ENCODE measurements at regions not wholly inside any gene's neighbourhood (a gene's known extent, or its start where the extent isn't known, plus 50 kb on each side); places are given as distances from the start of the nearest gene placed in this dataset.

DNA sequence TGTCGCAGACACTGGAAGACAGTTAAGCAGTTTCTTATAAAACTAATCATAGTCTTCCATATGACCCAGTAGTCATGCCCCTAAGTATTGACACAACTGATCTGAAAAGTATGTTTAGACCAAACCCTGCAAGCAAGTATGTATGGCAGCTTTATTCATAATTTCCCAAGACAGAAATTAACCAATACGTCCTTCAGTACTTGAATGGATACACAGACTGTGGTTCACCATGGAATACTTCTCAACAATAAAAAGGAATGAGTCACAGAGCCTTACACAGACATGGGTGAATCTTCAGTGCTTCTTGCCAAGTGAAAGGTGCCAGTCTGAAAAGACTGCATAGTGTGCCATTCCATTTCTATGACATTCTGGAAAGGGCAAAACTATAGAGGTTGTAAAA, 50.2 kb upstream of the AKR1E2 start:
- Histone ChIP-seq H3K36me3 (ENCODE audit: insufficient read depth, low read depth, low read length) (no peaks in the 10 kb centered on the region), H3K27ac (ENCODE audit: low read length) (no peak overlapping the region), H3K9me3 (ENCODE audit: insufficient read depth, low read depth, low read length) (no peaks in the 10 kb centered on the region), H3K9ac (ENCODE audit: low read depth, low read length) (no peak overlapping the region), H3K27me3 (ENCODE audit: insufficient read depth, low read length) (no peaks in the 10 kb centered on the region), H3K4me1 (ENCODE audit: insufficient read depth, low read length) (peaks cover 4% of the 10 kb centered on the region; the same call in 1 of the 2 replicates), H3K4me3 (ENCODE audit: low read length) (no peak overlapping the region)

DNA sequence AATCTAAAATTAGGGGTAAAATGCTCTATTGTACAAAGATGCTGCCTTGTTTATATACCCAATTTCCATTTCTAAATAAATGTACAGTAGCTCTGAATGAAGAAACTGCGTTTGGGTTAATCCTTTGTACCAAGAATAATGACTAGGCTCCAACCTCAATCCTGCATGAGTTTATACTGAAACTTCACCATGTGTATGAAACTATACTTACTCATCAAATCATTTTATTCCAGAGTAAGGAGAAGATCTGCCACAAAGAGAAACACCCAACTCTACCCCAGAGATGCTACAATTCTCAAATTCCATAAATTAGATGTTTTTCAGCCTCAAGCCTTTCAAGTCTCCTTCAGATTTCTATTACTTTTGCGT, 53.8 kb upstream of the AKR1E2 start:
- Histone ChIP-seq H3K9ac (ENCODE audit: low read depth, low read length) (no peak overlapping the region), H3K4me1 (ENCODE audit: insufficient read depth, low read length) (peaks cover 4% of the 10 kb centered on the region; the same call in 1 of the 2 replicates), H3K9me3 (ENCODE audit: insufficient read depth, low read depth, low read length) (no peaks in the 10 kb centered on the region), H3K4me3 (ENCODE audit: low read length) (no peak overlapping the region), H3K27ac (ENCODE audit: low read length) (no peak overlapping the region), H3K36me3 (ENCODE audit: insufficient read depth, low read depth, low read length) (no peaks in the 10 kb centered on the region), H3K27me3 (ENCODE audit: insufficient read depth, low read length) (no peaks in the 10 kb centered on the region)

DNA sequence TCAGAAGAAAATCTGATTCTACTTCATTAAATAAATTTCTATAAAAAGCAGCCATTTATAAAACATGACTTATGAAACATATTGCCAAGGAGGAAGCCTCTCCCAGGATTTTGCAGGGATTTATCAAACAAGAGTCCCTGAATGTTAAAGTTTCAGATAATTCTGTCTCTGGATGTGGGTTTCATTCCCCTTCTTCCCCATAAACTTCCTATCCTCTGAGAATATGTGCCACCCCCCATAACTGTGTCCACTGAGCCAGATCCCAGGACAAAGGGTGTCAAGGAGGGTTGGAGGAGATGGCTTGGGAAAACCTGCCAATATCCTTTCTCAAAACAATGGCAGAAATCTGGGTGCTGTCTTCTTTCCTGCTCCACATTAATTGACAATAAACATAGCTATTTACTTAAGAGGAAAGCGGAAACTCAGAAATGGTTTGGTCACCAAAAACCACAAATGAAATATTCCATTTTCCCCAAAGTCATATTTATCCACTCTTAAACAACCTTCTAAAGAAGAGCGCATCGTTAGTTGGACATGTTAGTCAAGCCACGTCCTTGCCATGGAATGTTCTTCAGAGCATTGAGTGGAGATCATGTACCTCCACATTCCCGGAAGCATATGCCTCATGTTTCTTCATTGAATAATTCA, 54.3 kb upstream of the AKR1E2 start:
- Histone ChIP-seq H3K27ac (ENCODE audit: low read length) (no peak overlapping the region), H3K36me3 (ENCODE audit: insufficient read depth, low read depth, low read length) (no peaks in the 10 kb centered on the region), H3K9me3 (ENCODE audit: insufficient read depth, low read depth, low read length) (no peaks in the 10 kb centered on the region), H3K27me3 (ENCODE audit: insufficient read depth, low read length) (no peaks in the 10 kb centered on the region), H3K4me1 (ENCODE audit: insufficient read depth, low read length) (peaks cover 4% of the 10 kb centered on the region; the same call in 1 of the 2 replicates), H3K4me3 (ENCODE audit: low read length) (no peak overlapping the region), H3K9ac (ENCODE audit: low read depth, low read length) (no peak overlapping the region)

DNA sequence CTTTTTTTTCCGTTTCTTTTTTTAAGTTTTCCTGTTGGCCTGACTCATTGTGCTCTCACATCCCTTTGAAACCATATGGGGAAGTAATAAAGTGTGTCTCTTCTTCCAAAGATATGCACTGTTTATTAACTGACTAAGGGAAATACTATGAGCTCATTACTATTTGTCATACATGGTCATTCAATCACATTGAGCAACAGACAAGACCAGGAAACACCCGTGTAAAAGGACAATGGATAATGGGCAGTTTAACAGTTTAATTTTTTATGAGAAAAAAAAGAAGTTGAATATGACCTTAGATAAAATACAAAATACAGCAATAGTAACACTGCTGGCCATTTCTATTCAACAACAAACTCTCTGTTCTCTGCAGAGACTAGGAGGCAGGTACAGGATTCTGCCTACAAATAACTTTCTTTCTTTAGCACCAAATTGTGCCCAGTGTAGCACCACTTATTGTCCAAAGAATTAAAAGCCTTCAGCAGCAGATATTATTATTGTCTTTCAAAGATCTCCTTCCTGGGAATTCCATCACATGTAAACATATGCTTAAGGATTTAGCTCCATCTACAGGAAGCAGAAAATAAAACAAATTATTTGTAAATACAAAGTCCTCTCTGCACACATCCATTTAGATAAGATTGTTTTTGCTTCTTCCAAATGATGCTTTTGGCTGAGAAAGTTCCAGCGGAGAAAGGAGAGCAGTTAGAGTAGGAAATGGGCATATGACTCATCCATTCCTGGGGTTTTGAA, 55.0 kb upstream of the AKR1E2 start:
- H3K27ac ChIP-seq (ENCODE audit: low read length) = no peak overlapping the region
- peaks cover 4% of the 10 kb centered on the region; the same call in 1 of the 2 replicates for H3K4me1 ChIP-seq (ENCODE audit: insufficient read depth, low read length)
- H3K36me3 ChIP-seq (ENCODE audit: insufficient read depth, low read depth, low read length) = no peaks in the 10 kb centered on the region
- no peak overlapping the region for H3K4me3 ChIP-seq (ENCODE audit: low read length)
- no peaks in the 10 kb centered on the region for H3K9me3 ChIP-seq (ENCODE audit: insufficient read depth, low read depth, low read length)
- no peaks in the 10 kb centered on the region for H3K27me3 ChIP-seq (ENCODE audit: insufficient read depth, low read length)
- no peak overlapping the region for H3K9ac ChIP-seq (ENCODE audit: low read depth, low read length)

DNA sequence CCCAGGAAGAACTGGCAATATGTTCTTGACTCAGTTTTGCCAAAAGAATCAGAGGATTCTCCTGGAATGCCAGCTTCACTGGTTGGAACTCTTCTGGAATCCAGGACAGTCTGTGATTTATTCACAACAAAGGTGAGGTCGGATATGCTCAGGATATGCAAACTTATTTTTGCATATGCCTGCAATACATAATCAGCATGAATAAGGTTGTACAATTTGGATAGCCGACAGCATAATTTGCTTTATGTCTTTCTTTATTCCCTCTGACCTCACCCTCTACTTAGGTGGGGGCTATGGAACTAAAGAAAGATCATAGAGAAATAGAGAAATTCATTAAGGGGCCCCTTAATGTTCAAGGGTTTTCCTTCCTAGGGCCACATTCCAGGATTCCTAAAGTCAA, 57.6 kb upstream of the AKR1E2 start:
- H3K9ac ChIP-seq (ENCODE audit: low read depth, low read length) = no peak overlapping the region
- no peak overlapping the region for H3K4me3 ChIP-seq (ENCODE audit: low read length)
- no peaks in the 10 kb centered on the region for H3K36me3 ChIP-seq (ENCODE audit: insufficient read depth, low read depth, low read length)
- H3K27me3 ChIP-seq (ENCODE audit: insufficient read depth, low read length) = no peaks in the 10 kb centered on the region
- peaks cover 4% of the 10 kb centered on the region; the same call in 1 of the 2 replicates for H3K4me1 ChIP-seq (ENCODE audit: insufficient read depth, low read length)
- no peaks in the 10 kb centered on the region for H3K9me3 ChIP-seq (ENCODE audit: insufficient read depth, low read depth, low read length)
- H3K27ac ChIP-seq (ENCODE audit: low read length) = no peak overlapping the region

DNA sequence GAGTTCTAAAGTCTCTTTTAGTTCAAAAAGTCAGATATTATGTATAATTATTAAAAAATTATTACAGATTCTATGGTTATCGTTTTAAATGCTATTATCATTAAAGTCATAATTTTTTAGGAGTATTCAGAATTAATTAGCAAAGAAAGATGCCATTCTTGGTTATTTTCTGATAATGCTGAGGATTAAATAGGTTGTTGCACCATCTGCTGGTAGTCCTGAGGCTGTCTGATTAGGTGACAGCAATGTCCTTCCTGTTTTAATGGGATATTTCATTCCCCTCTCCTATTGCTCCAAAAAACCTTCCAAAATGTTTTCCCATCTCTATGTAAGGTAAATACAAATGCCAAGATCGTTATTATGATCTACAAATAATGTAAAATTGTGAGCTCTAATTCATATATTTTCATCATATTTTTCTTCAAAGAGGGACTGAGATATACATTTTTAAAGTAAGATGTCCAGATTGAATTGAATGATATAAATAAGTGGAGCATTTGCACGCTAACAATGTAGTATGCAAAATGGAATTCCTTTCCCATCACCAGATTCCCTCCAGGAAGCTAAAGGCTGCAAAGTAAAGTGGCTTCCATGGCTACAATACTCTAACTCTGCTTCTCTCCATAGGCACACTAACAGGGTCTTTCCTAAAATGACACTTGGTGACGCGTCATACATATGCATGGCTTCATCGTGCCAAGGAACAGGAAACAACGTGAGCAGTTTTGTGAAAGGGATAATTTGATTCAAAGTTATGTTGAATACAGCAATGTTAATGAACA, 58.8 kb upstream of the AKR1E2 start:
- Histone ChIP-seq H3K4me3 (ENCODE audit: low read length) (no peak overlapping the region), H3K36me3 (ENCODE audit: insufficient read depth, low read depth, low read length) (no peaks in the 10 kb centered on the region), H3K9ac (ENCODE audit: low read depth, low read length) (no peak overlapping the region), H3K9me3 (ENCODE audit: insufficient read depth, low read depth, low read length) (no peaks in the 10 kb centered on the region), H3K27ac (ENCODE audit: low read length) (no peak overlapping the region), H3K4me1 (ENCODE audit: insufficient read depth, low read length) (peaks cover 4% of the 10 kb centered on the region; the same call in 1 of the 2 replicates), H3K27me3 (ENCODE audit: insufficient read depth, low read length) (no peaks in the 10 kb centered on the region)

DNA sequence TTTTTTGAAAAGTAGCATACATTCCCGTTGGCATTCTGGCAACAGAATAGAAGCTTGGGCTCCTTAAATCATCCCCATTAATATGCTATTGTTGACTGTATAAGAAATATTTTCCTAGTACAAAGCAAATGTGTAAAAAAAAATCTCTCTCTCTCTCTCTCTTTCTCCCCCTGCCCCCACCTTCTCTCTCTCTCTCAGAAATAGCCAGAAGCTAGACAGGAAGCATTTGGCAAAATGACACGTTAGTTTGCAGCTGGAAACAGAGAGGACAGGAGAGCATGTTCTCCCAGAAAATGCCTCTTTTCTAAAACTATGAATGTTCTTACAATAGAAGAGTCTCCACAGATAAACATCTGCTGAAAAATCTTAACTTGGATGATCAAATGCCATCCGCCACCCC, 59.6 kb upstream of the AKR1E2 start:
- Histone ChIP-seq H3K4me1 (ENCODE audit: insufficient read depth, low read length) (peaks cover 4% of the 10 kb centered on the region; the same call in 1 of the 2 replicates), H3K9me3 (ENCODE audit: insufficient read depth, low read depth, low read length) (no peaks in the 10 kb centered on the region), H3K36me3 (ENCODE audit: insufficient read depth, low read depth, low read length) (no peaks in the 10 kb centered on the region), H3K9ac (ENCODE audit: low read depth, low read length) (no peak overlapping the region), H3K4me3 (ENCODE audit: low read length) (no peak overlapping the region), H3K27ac (ENCODE audit: low read length) (no peak overlapping the region), H3K27me3 (ENCODE audit: insufficient read depth, low read length) (no peaks in the 10 kb centered on the region)

DNA sequence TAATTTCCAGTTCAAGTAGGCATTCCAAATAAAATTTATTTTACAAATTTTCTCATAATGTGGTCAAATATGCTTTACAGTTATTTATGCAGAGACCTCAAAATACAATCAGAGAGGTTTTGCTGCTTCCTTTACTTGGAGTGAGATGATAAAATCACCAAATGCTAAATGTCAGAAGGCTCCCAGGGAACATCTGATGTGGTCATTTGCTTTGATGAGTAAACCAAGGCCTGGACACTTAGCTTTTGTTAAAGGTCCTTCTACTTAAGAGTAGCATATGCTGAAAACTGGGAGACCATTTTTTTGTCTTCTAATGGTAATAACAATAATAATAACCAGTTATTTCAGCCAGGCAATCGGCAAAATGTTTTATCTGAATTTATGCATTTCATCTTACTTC, 60.6 kb upstream of the AKR1E2 start:
- H3K9ac ChIP-seq (ENCODE audit: low read depth, low read length) = no peak overlapping the region
- no peaks in the 10 kb centered on the region for H3K27me3 ChIP-seq (ENCODE audit: insufficient read depth, low read length)
- H3K4me1 ChIP-seq (ENCODE audit: insufficient read depth, low read length) = no peaks in the 10 kb centered on the region
- no peak overlapping the region for H3K4me3 ChIP-seq (ENCODE audit: low read length)
- no peaks in the 10 kb centered on the region for H3K9me3 ChIP-seq (ENCODE audit: insufficient read depth, low read depth, low read length)
- no peak overlapping the region for H3K27ac ChIP-seq (ENCODE audit: low read length)
- no peaks in the 10 kb centered on the region for H3K36me3 ChIP-seq (ENCODE audit: insufficient read depth, low read depth, low read length)

DNA sequence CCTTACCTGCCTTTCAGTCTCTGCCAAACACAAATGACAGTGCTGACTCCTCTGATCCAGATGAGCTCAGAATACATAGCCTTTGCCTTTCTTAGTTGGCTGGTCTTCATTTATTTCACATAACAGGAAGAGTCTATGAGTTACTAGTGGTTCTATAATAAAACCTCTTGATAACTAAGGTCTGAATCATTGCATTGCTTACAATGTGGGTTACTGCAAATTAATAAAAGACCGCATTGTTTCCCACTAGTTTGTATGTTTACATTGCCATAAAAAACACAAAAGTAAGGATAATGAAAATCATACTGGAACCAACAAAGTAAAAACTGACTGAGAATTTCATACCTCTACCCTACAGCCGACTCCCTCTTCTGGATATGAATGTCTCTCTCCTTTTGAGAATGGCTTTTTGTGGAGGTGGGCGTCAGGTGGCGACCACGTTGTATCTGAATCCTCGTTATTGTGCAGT, 62.0 kb upstream of the AKR1E2 start:
- H3K4me1 ChIP-seq (ENCODE audit: insufficient read depth, low read length) = no peaks in the 10 kb centered on the region
- no peaks in the 10 kb centered on the region for H3K36me3 ChIP-seq (ENCODE audit: insufficient read depth, low read depth, low read length)
- H3K27me3 ChIP-seq (ENCODE audit: insufficient read depth, low read length) = no peaks in the 10 kb centered on the region
- no peak overlapping the region for H3K9ac ChIP-seq (ENCODE audit: low read depth, low read length)
- no peak overlapping the region for H3K27ac ChIP-seq (ENCODE audit: low read length)
- H3K9me3 ChIP-seq (ENCODE audit: insufficient read depth, low read depth, low read length) = no peaks in the 10 kb centered on the region
- no peak overlapping the region for H3K4me3 ChIP-seq (ENCODE audit: low read length)

DNA sequence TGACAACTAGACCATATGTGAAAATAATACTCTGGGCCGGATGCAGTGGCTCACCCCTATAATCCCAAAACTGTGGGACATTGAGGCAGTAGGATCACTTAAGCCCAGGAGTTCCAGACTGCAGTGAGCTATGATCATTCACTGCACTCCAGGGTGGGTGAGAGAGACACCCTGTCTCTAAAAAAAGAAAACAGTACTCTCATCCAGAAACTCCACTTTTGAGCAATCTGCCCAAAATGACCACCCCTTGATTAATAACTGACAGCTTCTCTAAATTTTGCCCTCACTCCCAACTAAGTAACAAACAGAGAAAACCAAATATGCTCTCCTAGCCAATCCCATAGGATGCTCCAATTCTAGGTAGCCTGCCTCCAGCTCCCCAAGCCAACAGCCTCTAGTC, 62.5 kb upstream of the AKR1E2 start:
- Histone ChIP-seq H3K4me3 (ENCODE audit: low read length) (no peak overlapping the region), H3K9me3 (ENCODE audit: insufficient read depth, low read depth, low read length) (no peaks in the 10 kb centered on the region), H3K4me1 (ENCODE audit: insufficient read depth, low read length) (no peaks in the 10 kb centered on the region), H3K36me3 (ENCODE audit: insufficient read depth, low read depth, low read length) (no peaks in the 10 kb centered on the region), H3K27ac (ENCODE audit: low read length) (no peak overlapping the region), H3K27me3 (ENCODE audit: insufficient read depth, low read length) (no peaks in the 10 kb centered on the region), H3K9ac (ENCODE audit: low read depth, low read length) (no peak overlapping the region)

DNA sequence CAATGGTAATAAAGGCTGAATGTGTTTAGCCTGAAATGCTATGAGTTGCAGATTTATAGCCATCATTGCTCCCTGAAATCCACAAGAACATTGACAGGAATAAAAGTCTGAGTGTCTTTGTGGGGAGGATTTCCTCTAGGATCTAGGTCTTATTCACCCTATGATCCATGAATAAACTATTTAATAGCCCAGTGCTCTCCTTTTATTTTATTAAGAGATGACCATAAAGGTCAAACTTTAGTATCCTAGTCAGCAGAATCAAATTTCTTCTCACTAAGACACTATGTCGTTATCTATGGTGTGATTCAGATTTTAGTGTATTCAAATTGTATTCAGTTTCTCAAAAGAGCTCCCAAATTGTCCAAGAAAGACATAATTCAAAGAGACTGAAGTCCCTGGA, 67.8 kb upstream of the AKR1E2 start:
- H3K36me3 ChIP-seq (ENCODE audit: insufficient read depth, low read depth, low read length) = no peaks in the 10 kb centered on the region
- H3K27ac ChIP-seq (ENCODE audit: low read length) = no peak overlapping the region
- H3K9me3 ChIP-seq (ENCODE audit: insufficient read depth, low read depth, low read length) = no peaks in the 10 kb centered on the region
- H3K4me3 ChIP-seq (ENCODE audit: low read length) = no peak overlapping the region
- no peaks in the 10 kb centered on the region for H3K27me3 ChIP-seq (ENCODE audit: insufficient read depth, low read length)
- no peaks in the 10 kb centered on the region for H3K4me1 ChIP-seq (ENCODE audit: insufficient read depth, low read length)
- H3K9ac ChIP-seq (ENCODE audit: low read depth, low read length) = no peak overlapping the region
